ENCODE measurements at regions not wholly inside any gene's neighbourhood (a gene's known extent, or its start where the extent isn't known, plus 50 kb on each side); places are given as distances from the start of the nearest gene placed in this dataset.
"Not testable (repeated sequence)": the region's sequence is repeated elsewhere in the genome, so short reads cannot be mapped to it uniquely, and the experiment has no call there.

DNA sequence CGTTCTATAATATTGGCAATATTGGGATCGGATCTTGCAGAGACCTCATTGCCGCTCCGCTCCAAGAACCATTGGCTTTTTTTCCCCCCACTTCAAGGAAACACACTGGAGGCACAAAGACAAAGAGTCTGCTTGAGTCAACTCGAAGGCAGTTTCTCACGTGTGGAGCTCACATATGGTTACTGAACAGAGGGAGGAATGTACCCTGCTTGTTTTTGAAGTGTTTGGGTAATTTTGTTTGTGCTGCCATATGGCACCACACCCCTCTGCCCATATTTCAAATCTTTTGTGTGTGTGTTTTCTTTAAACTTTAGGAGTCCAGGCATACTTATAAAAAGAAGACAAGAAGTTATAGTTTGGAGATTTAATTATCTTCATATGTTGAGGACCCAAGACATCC is 595.9 kb downstream of the DTWD2 start:
- no peak for TF ChIP-seq CTCF (IDR thresholded peaks at IDR 0.05)
- H3K4me1 ChIP-seq, result no peaks in the 10 kb centered on the region
- ATAC-seq (no peak), DNase-seq (no peak)
- H3K9me3 ChIP-seq, result no peaks in the 10 kb centered on the region
- no peak overlapping the region for H3K4me3 ChIP-seq
- H3K27me3 ChIP-seq, result no peaks in the 10 kb centered on the region
- no peaks in the 10 kb centered on the region for H3K36me3 ChIP-seq
- H3K27ac ChIP-seq, result no peak overlapping the region
- intact Hi-C loops (cut with DNase I), result no loop called here

DNA sequence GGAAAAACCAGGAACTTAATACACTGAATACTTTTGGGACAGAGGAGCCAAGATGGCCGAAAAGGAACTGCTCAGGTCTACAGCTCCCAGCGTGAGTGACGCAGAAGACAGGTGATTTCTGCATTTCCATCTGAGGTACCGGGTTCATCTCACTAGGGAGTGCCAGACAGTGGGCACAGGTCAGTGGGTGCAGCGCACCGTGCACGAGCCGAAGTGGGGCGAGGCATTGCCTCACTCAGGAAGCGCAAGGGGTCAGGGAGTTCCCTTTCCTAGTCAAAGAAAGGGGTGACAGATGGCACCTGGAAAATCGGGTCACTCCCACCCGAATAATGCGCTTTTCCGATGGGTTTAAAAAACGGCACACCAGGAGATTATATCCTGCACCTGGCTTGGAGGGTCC is 605.4 kb downstream of the DTWD2 start:
- H3K27me3 ChIP-seq; H3K4me3 ChIP-seq; DNase-seq; intact Hi-C loops (cut with DNase I); H3K27ac ChIP-seq; H3K36me3 ChIP-seq; H3K4me1 ChIP-seq; H3K9me3 ChIP-seq; ATAC-seq: not testable (repeated sequence)

- Histone ChIP-seq H3K27me3 (no peaks in the 10 kb centered on the region), H3K9me3 (no peaks in the 10 kb centered on the region), H3K36me3 (no peaks in the 10 kb centered on the region), H3K4me1 (no peaks in the 10 kb centered on the region), H3K27ac (no peak overlapping the region), H3K4me3 (no peak overlapping the region)
- DNase-seq, result no peak
- TF ChIP-seq CTCF (IDR thresholded peaks at IDR 0.05), result no peak
- no peak for ATAC-seq
- intact Hi-C loops (cut with DNase I), result no loop called here
These were observed 608.9 kb downstream of the DTWD2 start for GRCh38 chr5:118379470-118379869.

- Histone ChIP-seq H3K4me3 (no peak overlapping the region), H3K36me3 (no peaks in the 10 kb centered on the region), H3K27me3 (no peaks in the 10 kb centered on the region), H3K4me1 (no peaks in the 10 kb centered on the region), H3K9me3 (no peaks in the 10 kb centered on the region), H3K27ac (no peak overlapping the region)
- TF ChIP-seq CTCF (IDR thresholded peaks at IDR 0.05), result no peak
- DNase-seq, result no peak
- intact Hi-C loops (cut with DNase I), result no loop called here
- no peak for ATAC-seq
These were observed 609.4 kb downstream of the DTWD2 start for GRCh38 chr5:118378959-118379358.

- no peak for TF ChIP-seq CTCF (IDR thresholded peaks at IDR 0.05)
- intact Hi-C loops (cut with DNase I), result no loop called here
- no peaks in the 10 kb centered on the region for H3K36me3 ChIP-seq
- no peak overlapping the region for H3K27ac ChIP-seq
- no peaks in the 10 kb centered on the region for H3K9me3 ChIP-seq
- DNase-seq (no peak), ATAC-seq (no peak)
- H3K4me1 ChIP-seq, result no peaks in the 10 kb centered on the region
- H3K27me3 ChIP-seq, result no peaks in the 10 kb centered on the region
- no peak overlapping the region for H3K4me3 ChIP-seq
These were observed 610.9 kb downstream of the DTWD2 start for GRCh38 chr5:118377420-118377819.

DNA sequence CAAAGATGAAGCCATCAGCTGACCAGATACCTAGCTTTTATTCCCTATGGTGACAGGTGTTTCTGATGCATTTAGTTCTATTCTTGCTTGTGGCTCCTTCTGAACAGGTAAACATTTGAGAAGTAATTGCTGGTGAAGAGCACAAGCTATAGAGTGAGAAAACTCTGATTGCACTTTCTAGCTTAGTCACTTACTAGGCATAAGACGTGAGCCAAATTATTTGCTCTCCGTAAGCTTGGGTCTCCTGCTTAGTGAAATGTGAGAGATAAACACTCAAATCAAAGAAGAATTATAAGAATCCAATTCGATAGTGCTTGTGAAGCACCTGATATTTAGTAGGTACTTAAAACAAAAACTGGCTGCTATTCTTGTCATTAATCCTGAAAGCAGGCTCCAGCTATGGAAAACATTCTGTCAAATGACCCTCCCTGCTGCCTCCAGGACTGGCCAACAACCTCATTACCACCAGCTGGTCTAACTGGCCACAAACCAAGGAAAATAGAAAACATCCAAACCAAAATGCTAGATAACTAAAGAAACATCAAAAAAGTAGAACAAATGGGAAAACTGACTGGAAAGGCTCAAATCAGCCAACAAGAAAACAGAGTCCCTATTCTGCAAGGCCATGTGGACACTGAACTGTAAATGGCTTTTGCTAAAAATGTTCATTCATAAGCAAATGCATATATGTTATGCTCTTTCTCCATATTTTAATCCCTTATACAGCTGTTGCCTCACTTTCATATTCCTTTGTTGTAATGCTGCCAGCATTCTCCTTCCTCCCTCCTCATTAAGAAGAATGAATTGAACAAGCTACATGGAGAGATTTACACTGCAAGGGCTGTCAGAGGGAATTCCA is 616.1 kb downstream of the DTWD2 start:
- no peak overlapping the region for H3K27ac ChIP-seq
- no peaks in the 10 kb centered on the region for H3K4me1 ChIP-seq
- H3K4me3 ChIP-seq, result no peak overlapping the region
- DNase-seq (no peak), ATAC-seq (no peak)
- TF ChIP-seq CTCF (IDR thresholded peaks at IDR 0.05), result no peak
- H3K27me3 ChIP-seq, result no peaks in the 10 kb centered on the region
- H3K9me3 ChIP-seq, result no peaks in the 10 kb centered on the region
- intact Hi-C loops (cut with DNase I), result no loop called here
- no peaks in the 10 kb centered on the region for H3K36me3 ChIP-seq
